GM23338 (cell line): ENCODE measurements at regions not wholly inside any gene's neighbourhood (a gene's known extent, or its start where the extent isn't known, plus 50 kb on each side); places are given as distances from the start of the nearest gene placed in this dataset.

Experiments used
- EZH2 ChIP-seq: fragments of 200-600 bp; sonication (generic); IDR thresholded peaks from one replicate; pipeline ENCODE4 v1.8.0; 2017; ENCODE audit warnings: antibody characterized with exemption, mild to moderate bottlenecking, low read depth; ENCODE audit not compliant: unreplicated experiment
- JUNB ChIP-seq: IDR thresholded peaks from one replicate; pipeline ENCODE4 v1.6.1; 2016; ENCODE audit warnings: antibody characterized with exemption; ENCODE audit not compliant: unreplicated experiment
- POLR2AphosphoS5 ChIP-seq: IDR thresholded peaks from 2 replicates; pipeline ENCODE4 v1.6.1; 2016; ENCODE audit warnings: antibody characterized with exemption, low read depth
- ZNF331 ChIP-seq: fragments of 250-450 bp; sonication (Bioruptor Pico); IDR thresholded peaks from 2 replicates; pipeline ENCODE4 v1.5.0; 2020; ENCODE audit warnings: low read depth, mild to moderate bottlenecking, moderate library complexity
- TF ChIP-seq, protein P1 (sequence below), 2 experiments: fragments of 200-600 bp in 1 of 2; sonication (generic) in 1 of 2; conservative IDR thresholded peaks; 2 replicates each; pipeline versions ENCODE4 v1.5.1 to v1.6.1; 2016 to 2017; ENCODE audit warnings: antibody characterized with exemption in 2 of 2, low read depth in 2 of 2, mild to moderate bottlenecking in 2 of 2, moderate library complexity in 1 of 2
- TF ChIP-seq, protein P2 (sequence below): IDR thresholded peaks from one replicate; pipeline ENCODE4 v1.6.1; 2018; ENCODE audit warnings: antibody characterized with exemption; ENCODE audit not compliant: unreplicated experiment
- TF ChIP-seq, protein P3 (sequence below): fragments of 250-450 bp; sonication (Bioruptor Pico); IDR thresholded peaks from 2 replicates; pipeline ENCODE4 v1.5.0; 2020; ENCODE audit warnings: mild to moderate bottlenecking, moderate library complexity

DNA sequence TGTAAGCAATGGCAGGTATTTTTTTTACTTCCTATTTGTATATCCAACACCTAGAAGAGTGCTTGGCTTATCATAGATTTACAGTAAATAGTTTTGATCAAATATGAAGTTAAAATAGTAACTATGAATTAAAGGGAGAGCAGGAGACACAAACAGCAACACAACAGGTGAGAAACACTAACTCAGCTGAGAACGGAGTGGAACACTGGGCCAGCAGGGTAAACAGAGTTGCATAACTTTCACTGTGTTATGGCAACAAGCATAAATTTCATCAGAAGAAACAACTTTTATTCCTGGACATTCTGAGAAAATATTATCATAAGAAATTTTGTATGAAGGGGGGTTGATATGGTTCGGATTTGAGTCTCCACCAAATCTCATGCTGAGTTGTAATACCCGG lies 52.2 kb upstream of the SMIM30 start:
- TF ChIP-seq EZH2 (no peak), POLR2AphosphoS5 (no peak), JUNB (no peak), ZNF331 (CRISPR knock-in tag) (no peak)
- TF ChIP-seq, protein P1, sequence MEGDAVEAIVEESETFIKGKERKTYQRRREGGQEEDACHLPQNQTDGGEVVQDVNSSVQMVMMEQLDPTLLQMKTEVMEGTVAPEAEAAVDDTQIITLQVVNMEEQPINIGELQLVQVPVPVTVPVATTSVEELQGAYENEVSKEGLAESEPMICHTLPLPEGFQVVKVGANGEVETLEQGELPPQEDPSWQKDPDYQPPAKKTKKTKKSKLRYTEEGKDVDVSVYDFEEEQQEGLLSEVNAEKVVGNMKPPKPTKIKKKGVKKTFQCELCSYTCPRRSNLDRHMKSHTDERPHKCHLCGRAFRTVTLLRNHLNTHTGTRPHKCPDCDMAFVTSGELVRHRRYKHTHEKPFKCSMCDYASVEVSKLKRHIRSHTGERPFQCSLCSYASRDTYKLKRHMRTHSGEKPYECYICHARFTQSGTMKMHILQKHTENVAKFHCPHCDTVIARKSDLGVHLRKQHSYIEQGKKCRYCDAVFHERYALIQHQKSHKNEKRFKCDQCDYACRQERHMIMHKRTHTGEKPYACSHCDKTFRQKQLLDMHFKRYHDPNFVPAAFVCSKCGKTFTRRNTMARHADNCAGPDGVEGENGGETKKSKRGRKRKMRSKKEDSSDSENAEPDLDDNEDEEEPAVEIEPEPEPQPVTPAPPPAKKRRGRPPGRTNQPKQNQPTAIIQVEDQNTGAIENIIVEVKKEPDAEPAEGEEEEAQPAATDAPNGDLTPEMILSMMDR (conservative IDR thresholded peaks at IDR 0.05; ENCODE audit: low read depth in 2 of 2) = no peak
- TF ChIP-seq, protein P2, sequence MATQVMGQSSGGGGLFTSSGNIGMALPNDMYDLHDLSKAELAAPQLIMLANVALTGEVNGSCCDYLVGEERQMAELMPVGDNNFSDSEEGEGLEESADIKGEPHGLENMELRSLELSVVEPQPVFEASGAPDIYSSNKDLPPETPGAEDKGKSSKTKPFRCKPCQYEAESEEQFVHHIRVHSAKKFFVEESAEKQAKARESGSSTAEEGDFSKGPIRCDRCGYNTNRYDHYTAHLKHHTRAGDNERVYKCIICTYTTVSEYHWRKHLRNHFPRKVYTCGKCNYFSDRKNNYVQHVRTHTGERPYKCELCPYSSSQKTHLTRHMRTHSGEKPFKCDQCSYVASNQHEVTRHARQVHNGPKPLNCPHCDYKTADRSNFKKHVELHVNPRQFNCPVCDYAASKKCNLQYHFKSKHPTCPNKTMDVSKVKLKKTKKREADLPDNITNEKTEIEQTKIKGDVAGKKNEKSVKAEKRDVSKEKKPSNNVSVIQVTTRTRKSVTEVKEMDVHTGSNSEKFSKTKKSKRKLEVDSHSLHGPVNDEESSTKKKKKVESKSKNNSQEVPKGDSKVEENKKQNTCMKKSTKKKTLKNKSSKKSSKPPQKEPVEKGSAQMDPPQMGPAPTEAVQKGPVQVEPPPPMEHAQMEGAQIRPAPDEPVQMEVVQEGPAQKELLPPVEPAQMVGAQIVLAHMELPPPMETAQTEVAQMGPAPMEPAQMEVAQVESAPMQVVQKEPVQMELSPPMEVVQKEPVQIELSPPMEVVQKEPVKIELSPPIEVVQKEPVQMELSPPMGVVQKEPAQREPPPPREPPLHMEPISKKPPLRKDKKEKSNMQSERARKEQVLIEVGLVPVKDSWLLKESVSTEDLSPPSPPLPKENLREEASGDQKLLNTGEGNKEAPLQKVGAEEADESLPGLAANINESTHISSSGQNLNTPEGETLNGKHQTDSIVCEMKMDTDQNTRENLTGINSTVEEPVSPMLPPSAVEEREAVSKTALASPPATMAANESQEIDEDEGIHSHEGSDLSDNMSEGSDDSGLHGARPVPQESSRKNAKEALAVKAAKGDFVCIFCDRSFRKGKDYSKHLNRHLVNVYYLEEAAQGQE = no peak
- TF ChIP-seq, protein P3, sequence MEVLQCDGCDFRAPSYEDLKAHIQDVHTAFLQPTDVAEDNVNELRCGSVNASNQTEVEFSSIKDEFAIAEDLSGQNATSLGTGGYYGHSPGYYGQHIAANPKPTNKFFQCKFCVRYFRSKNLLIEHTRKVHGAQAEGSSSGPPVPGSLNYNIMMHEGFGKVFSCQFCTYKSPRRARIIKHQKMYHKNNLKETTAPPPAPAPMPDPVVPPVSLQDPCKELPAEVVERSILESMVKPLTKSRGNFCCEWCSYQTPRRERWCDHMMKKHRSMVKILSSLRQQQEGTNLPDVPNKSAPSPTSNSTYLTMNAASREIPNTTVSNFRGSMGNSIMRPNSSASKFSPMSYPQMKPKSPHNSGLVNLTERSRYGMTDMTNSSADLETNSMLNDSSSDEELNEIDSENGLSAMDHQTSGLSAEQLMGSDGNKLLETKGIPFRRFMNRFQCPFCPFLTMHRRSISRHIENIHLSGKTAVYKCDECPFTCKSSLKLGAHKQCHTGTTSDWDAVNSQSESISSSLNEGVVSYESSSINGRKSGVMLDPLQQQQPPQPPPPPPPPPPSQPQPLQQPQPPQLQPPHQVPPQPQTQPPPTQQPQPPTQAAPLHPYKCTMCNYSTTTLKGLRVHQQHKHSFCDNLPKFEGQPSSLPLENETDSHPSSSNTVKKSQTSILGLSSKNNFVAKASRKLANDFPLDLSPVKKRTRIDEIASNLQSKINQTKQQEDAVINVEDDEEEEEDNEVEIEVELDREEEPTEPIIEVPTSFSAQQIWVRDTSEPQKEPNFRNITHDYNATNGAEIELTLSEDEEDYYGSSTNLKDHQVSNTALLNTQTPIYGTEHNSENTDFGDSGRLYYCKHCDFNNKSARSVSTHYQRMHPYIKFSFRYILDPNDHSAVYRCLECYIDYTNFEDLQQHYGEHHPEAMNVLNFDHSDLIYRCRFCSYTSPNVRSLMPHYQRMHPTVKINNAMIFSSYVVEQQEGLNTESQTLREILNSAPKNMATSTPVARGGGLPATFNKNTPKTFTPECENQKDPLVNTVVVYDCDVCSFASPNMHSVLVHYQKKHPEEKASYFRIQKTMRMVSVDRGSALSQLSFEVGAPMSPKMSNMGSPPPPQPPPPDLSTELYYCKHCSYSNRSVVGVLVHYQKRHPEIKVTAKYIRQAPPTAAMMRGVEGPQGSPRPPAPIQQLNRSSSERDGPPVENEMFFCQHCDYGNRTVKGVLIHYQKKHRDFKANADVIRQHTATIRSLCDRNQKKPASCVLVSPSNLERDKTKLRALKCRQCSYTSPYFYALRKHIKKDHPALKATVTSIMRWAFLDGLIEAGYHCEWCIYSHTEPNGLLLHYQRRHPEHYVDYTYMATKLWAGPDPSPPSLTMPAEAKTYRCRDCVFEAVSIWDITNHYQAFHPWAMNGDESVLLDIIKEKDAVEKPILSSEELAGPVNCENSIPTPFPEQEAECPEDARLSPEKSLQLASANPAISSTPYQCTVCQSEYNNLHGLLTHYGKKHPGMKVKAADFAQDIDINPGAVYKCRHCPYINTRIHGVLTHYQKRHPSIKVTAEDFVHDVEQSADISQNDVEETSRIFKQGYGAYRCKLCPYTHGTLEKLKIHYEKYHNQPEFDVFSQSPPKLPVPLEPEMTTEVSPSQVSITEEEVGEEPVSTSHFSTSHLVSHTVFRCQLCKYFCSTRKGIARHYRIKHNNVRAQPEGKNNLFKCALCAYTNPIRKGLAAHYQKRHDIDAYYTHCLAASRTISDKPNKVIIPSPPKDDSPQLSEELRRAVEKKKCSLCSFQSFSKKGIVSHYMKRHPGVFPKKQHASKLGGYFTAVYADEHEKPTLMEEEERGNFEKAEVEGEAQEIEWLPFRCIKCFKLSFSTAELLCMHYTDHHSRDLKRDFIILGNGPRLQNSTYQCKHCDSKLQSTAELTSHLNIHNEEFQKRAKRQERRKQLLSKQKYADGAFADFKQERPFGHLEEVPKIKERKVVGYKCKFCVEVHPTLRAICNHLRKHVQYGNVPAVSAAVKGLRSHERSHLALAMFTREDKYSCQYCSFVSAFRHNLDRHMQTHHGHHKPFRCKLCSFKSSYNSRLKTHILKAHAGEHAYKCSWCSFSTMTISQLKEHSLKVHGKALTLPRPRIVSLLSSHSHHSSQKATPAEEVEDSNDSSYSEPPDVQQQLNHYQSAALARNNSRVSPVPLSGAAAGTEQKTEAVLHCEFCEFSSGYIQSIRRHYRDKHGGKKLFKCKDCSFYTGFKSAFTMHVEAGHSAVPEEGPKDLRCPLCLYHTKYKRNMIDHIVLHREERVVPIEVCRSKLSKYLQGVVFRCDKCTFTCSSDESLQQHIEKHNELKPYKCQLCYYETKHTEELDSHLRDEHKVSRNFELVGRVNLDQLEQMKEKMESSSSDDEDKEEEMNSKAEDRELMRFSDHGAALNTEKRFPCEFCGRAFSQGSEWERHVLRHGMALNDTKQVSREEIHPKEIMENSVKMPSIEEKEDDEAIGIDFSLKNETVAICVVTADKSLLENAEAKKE (CRISPR knock-in tag) = no peak
